Glutamatergic neuron (in vitro differentiated cells): ENCODE measurements at regions not wholly inside any gene's neighbourhood (a gene's known extent, or its start where the extent isn't known, plus 50 kb on each side); places are given as distances from the start of the nearest gene placed in this dataset.
A peak's percentile ranks its signal among the peaks of the same experiment; 100 is the strongest.

Experiments
- DNase-seq: peaks from one replicate; pipeline ENCODE4 v3.0.0; 2022
- H3K27ac Mint-ChIP-seq: one replicate; pipeline ENCODE4 v1.8.0; 2020; ENCODE audit warnings: mild to moderate bottlenecking, mixed read lengths, inconsistent platforms; ENCODE audit not compliant: unreplicated experiment
- H3K27me3 Mint-ChIP-seq: one replicate; pipeline ENCODE4 v1.8.0; 2020; ENCODE audit warnings: mild to moderate bottlenecking, moderate library complexity, mixed read lengths, inconsistent platforms; ENCODE audit not compliant: unreplicated experiment
- H3K36me3 Mint-ChIP-seq: one replicate; pipeline ENCODE4 v1.8.0; 2020; ENCODE audit warnings: mild to moderate bottlenecking, mixed read lengths, inconsistent platforms; ENCODE audit not compliant: unreplicated experiment
- H3K4me1 Mint-ChIP-seq: one replicate; pipeline ENCODE4 v1.8.0; 2020; ENCODE audit warnings: mild to moderate bottlenecking, low read depth, mixed read lengths, inconsistent platforms; ENCODE audit not compliant: unreplicated experiment
- H3K4me3 Mint-ChIP-seq: one replicate; pipeline ENCODE4 v1.8.0; 2020; ENCODE audit warnings: mild to moderate bottlenecking, mixed read lengths, inconsistent platforms; ENCODE audit not compliant: unreplicated experiment
- H3K9me3 Mint-ChIP-seq: one replicate; pipeline ENCODE4 v1.8.0; 2020; ENCODE audit warnings: mild to moderate bottlenecking, moderate library complexity, mixed read lengths, inconsistent platforms; ENCODE audit not compliant: unreplicated experiment
- TF ChIP-seq, protein P1 (sequence below): fragments of 200-600 bp; sonication (generic); IDR thresholded peaks from one replicate; pipeline ENCODE4 v1.5.0; 2021; ENCODE audit not compliant: partially characterized antibody, unreplicated experiment

DNA sequence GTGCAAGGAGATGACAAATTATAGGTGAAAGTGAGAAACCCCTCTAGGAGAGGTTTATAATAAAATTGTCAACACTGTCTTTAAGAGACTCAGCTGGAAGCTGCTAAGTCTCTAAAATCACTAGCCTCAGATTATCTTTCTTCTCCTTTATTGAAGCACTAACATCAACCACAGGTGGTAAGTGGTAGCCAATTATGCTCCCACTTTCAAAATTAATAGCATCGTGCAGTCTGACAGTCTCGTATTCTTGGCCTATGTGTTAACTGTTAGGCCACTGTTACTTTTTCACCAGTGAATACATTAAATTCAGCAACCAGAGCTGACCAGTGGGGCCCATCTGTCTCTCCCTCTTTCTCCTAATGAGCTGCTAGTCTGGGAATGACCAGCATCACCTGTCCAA, 674.1 kb downstream of the RAPGEF2 start:
- no peak overlapping the region for H3K4me3 Mint-ChIP-seq
- H3K36me3 Mint-ChIP-seq, result no peaks in the 10 kb centered on the region
- peaks cover 6% of the 10 kb centered on the region for H3K4me1 Mint-ChIP-seq
- no peaks in the 10 kb centered on the region for H3K27me3 Mint-ChIP-seq
- H3K9me3 Mint-ChIP-seq, result no peaks in the 10 kb centered on the region
- no peak overlapping the region for H3K27ac Mint-ChIP-seq
- TF ChIP-seq, protein P1, sequence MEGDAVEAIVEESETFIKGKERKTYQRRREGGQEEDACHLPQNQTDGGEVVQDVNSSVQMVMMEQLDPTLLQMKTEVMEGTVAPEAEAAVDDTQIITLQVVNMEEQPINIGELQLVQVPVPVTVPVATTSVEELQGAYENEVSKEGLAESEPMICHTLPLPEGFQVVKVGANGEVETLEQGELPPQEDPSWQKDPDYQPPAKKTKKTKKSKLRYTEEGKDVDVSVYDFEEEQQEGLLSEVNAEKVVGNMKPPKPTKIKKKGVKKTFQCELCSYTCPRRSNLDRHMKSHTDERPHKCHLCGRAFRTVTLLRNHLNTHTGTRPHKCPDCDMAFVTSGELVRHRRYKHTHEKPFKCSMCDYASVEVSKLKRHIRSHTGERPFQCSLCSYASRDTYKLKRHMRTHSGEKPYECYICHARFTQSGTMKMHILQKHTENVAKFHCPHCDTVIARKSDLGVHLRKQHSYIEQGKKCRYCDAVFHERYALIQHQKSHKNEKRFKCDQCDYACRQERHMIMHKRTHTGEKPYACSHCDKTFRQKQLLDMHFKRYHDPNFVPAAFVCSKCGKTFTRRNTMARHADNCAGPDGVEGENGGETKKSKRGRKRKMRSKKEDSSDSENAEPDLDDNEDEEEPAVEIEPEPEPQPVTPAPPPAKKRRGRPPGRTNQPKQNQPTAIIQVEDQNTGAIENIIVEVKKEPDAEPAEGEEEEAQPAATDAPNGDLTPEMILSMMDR, result no peak
- DNase-seq, result peak; percentile 21

DNA sequence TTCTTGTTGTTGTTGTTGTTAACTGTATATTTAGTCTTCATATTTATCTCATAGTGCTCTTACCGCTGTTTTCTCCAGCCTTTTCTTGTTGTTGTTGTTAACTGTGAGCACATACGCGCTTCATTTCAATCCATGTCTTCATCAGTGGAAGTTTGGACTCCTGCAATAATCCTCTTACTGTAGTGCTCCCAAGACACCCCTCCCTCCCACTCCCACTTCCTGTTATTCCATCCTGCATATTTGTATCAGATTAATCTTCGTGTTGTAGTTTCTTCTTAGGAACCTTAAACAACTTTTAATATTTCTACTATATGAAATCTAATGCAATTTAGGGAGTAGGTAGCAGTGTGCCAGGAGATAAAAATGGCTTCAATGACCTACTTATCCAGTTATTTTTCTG, 674.8 kb downstream of the RAPGEF2 start:
- DNase-seq, result no peak
- no peaks in the 10 kb centered on the region for H3K9me3 Mint-ChIP-seq
- H3K27ac Mint-ChIP-seq, result no peak overlapping the region
- H3K4me3 Mint-ChIP-seq, result no peak overlapping the region
- H3K36me3 Mint-ChIP-seq, result no peaks in the 10 kb centered on the region
- H3K27me3 Mint-ChIP-seq, result no peaks in the 10 kb centered on the region
- TF ChIP-seq, protein P1, result no peak
- peaks cover 6% of the 10 kb centered on the region for H3K4me1 Mint-ChIP-seq

DNA sequence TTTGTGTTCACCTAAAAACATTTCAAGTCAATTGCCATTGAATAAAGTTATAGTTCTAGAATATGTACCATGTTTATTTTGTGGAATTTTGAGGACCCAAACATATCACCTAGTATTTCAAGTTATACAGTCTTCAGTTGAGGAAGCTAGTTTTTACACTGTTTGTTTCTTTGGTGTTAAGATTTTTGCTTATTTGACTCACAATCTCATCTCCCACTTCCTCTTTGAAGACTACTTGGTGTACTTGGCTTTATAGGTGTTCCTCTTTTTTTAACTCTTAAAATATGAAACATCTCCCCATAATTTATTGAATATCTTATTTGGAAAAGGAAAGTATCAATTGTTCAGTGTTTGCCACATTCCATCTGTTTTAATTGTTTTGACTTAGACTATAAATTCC, 675.4 kb downstream of the RAPGEF2 start:
- no peak for DNase-seq
- TF ChIP-seq, protein P1, result no peak
- Mint-ChIP-seq H3K27ac (no peak overlapping the region), H3K27me3 (no peaks in the 10 kb centered on the region), H3K36me3 (no peaks in the 10 kb centered on the region), H3K4me1 (peaks cover 6% of the 10 kb centered on the region), H3K9me3 (no peaks in the 10 kb centered on the region), H3K4me3 (no peak overlapping the region)

DNA sequence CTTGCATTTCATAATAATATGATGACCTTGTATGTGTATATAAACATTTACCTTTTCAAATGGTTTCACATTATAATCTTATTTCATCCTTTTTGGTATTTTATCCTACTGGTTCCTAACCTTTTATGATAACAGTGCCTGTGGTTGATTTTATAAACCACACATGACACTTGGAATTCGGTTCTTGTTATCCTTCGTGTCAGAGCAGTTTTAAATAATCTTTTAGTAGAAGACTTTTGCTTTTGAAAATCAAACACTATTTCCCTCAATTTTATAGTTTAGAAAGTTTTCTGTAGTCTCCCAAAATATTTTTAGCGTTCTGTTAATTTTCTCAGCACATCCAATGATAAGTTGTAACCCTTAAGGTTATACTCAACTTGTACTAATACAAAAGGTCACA, 676.8 kb downstream of the RAPGEF2 start:
- Mint-ChIP-seq H3K4me3 (no peak overlapping the region), H3K36me3 (no peaks in the 10 kb centered on the region), H3K27ac (no peak overlapping the region), H3K9me3 (no peaks in the 10 kb centered on the region), H3K27me3 (no peaks in the 10 kb centered on the region), H3K4me1 (peaks cover 6% of the 10 kb centered on the region)
- DNase-seq, result no peak
- TF ChIP-seq, protein P1, result no peak

DNA sequence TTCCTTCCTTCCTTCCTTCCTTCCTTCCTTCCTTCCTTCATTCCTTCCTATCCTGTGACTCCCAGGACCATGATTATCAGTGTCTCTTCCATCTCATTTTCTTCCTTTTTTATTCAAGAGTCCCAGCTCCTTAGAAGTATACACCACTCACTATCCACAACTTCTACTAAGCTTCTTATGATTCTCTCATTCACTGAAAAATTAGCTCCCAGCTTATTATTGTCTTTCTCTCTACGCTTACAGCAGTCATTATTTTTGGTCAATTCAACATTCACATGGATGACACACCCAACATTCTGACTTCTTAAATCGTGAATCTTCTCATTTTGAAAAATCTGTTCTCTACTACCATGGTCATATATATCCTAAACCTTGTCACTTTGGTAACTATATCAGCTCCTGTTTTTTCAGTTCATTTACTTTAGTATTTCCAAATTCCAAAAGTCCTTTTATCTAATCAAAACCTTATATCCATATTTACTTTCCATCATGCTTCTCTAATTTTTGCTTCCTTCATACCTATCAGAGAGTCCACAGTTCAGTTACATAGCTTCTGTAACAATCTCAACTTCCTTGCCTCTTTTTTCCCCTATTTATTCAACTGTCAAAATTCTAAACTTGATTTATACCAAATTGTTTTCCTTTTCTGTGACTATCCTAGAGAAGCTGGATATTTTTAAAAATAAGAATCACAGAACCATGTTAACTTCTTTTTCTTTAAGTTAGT, 677.5 kb downstream of the RAPGEF2 start:
- H3K36me3 Mint-ChIP-seq, result no peaks in the 10 kb centered on the region
- no peaks in the 10 kb centered on the region for H3K27me3 Mint-ChIP-seq
- no peak overlapping the region for H3K4me3 Mint-ChIP-seq
- no peak overlapping the region for H3K27ac Mint-ChIP-seq
- H3K4me1 Mint-ChIP-seq, result peaks cover 6% of the 10 kb centered on the region
- TF ChIP-seq, protein P1, result no peak
- no peaks in the 10 kb centered on the region for H3K9me3 Mint-ChIP-seq
- DNase-seq, result no peak
